ENCODE measurements at regions not wholly inside any gene's neighbourhood (a gene's known extent, or its start where the extent isn't known, plus 50 kb on each side); places are given as distances from the start of the nearest gene placed in this dataset.
"Not testable (repeated sequence)": the region's sequence is repeated elsewhere in the genome, so short reads cannot be mapped to it uniquely, and the experiment has no call there.

DNA sequence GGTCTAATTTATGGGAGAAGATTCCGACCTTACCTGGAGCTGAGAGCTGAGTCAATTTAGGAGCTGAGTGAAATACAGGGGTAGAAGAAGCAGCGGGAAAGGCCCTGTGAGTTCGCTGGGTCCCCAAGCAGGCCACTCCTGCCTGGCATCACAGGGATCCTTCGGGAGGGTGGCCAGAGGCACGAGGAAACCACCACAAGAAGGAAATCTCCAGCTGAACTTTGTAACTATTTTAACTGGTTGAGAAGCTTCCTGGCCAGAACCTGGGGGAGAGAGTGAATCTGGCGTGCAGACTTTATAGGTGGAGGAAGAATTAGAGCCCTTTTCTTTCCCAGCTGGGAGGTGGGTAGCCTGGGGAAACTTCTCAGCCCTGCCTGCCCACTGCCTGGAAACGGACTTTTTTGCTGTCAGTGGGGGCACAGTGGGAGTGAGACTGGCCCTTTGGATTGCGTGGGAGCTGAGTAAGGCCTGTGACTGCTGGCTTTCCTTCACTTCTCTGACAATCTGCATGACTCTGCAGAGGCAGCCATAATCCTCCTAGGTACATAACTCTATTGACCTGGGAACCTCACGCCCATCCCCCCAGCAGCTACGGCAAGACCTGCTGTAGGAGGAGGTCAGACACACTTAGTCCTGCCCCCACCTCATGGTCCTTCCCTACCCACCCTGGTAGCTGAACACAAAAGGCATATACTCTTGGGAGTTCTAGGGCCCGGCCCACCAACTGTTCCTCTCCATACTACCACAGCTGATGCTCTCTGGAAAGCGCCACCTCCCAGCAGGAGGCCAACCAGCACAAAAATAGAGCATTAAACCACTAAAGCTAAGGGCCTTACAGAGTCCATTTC lies 340.7 kb downstream of the CNTN3 start:
- no peak for DNase-seq (ENCODE audit: low spot score)

- DNase-seq (ENCODE audit: low spot score): peak; percentile 15
Observed at GRCh38 chr3:74273091-74273490, 341.4 kb downstream of the CNTN3 start.

DNA sequence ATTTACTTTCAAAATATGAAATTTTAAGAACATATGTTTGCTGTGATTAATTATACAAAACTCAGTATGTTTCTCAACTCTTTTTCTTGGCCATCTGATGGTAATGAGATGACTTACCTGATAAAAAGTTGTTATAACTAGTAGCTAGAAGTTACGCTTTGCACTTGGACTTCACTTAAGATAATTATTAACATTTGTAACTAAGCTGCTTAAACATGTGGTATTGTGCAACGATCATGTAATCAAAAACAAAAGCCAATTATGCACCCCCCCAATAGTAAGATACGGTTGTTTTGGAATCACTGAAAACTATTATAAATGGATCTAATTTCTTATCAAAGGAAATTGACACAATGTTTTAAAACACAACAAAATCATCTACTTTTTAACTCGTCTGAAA lies 342.9 kb downstream of the CNTN3 start:
- no peak for DNase-seq (ENCODE audit: low spot score)

GRCh38 chr3:74269689-74270088 lies 344.8 kb downstream of the CNTN3 start:
- no peak for DNase-seq (ENCODE audit: low spot score)

GRCh38 chr3:74268753-74269152 lies 345.7 kb downstream of the CNTN3 start:
- no peak for DNase-seq (ENCODE audit: low spot score)

DNA sequence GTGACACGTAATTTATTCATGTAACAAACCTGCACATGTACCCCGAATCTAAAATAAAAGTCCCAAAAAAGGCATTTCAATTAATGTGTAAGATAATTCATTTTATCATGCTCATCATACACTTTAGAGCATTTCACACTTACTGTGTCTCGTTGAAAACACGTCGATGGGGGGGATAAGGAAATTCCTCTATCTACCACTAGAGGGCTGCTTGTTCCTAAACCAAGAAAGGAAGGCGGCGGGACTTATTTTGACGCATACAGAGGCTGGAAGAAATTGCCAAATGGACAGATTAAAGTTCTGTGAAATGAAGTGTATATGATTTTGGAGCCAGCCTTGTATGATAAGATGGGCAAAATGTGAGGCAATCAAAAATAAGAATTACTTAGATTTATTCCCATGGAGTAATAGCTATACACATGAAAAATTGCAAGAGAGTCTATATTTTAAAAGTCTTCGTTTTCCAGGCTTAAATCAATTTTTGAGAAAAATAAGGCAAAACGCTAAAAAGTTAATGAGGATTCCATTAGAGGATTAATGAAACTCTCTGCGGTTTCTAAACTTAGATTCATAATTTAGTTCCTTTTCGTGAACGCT lies 346.8 kb downstream of the CNTN3 start:
- DNase-seq (ENCODE audit: low spot score): peak; percentile 38

DNA sequence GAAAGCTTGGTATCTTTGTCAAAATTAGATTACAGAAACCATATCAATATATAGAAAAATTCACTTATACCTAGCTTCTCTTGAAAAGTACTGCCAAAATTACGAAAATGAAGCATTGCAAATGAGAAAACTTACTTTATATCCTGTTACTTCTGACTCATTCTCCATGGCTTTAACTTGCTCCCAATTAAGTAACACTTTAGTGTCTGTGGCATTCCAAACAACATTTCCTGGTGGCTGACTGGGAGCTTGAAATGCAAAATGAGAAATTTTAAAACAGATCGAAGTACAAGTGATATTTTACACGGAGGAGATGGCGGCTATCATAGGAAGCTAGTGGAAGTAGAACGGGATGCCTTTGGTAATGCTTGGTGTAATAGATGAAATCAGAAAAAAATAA lies 347.3 kb downstream of the CNTN3 start:
- DNase-seq (ENCODE audit: low spot score): no peak

DNA sequence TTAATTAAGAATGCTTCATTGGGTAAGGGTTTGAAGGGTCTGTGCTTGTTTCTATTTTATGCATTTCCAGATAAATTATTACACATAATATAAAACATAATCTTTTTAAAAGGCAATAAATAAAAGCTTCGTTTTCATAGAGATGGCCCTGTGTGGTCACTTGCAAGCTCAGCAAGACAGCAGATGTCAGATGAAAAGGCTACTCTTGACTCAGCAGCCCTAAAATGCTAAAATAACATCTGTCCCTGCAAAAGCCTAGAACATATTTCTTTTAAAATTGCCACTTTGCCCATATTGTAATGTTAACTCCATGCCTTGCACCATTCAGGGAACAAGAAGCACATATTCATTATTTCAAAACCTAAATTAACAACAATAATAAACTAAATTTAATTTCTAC lies 349.4 kb downstream of the CNTN3 start:
- no peak for DNase-seq (ENCODE audit: low spot score)

DNA sequence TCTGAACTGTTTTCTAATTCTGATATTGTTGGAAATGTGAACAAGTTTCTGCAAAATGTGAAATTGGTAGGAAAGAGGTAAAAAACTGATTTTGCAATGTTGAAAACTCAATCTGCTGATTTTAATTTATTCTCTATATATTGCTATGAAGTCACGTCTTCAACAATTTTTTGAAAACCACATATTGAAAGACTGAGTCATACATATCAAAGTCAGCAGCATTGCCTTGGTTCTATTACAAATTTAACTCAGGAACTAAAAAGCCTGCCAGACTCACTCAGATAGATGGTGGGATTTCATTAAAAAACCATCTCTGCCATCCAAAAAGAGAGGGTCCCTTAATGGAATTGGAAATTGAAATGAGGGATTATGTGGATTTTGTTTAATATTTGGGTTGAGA lies 351.4 kb downstream of the CNTN3 start:
- DNase-seq (ENCODE audit: low spot score): no peak

- DNase-seq (ENCODE audit: low spot score): no peak
Observed at GRCh38 chr3:74233091-74233490, 381.4 kb downstream of the CNTN3 start.

GRCh38 chr3:74217467-74217866 lies 397.0 kb downstream of the CNTN3 start:
- DNase-seq (ENCODE audit: low spot score): no peak

DNA sequence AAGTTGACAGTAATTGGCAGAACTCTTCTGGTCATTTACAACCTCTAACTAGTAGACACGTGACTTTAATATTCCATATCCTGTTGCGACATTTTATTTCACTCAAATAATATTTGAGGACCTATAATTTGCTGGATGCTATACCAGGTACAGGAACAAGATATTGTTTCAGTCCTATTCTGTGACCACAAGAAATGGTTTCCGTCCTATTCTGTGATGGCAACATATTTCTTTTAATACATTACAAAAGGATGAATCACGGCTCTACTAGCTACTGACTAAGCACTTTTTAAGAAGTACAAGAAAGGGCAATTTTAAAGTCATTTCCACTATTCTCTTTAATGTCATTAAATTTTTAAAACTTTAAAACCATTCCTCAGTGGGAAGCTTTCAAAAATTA lies 400.2 kb downstream of the CNTN3 start:
- no peak for DNase-seq (ENCODE audit: low spot score)

- DNase-seq (ENCODE audit: low spot score): no peak
Observed at GRCh38 chr3:74210739-74211138, 403.7 kb downstream of the CNTN3 start.

- DNase-seq (ENCODE audit: low spot score): no peak
Observed at GRCh38 chr3:74200952-74201351, 413.5 kb downstream of the CNTN3 start.

DNA sequence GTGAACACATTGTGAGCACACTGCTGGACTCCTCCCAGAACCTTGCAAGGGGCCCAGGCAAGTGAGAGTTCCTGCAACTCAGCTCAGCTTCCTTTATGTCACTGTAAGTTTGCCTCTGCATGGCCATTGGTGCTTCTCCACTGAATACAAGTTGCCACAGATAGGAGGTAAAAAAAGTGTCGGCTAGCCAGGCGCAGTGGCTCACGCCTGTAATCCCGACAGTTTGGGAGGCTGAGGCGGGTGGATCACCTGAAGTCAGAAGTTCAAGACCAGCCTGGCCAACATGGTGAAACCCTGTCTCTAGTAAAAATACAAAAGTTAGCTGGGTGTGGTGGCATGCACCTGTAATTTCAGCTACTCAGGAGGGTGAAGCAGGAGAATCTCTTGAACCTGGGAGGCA lies 435.8 kb downstream of the CNTN3 start:
- DNase-seq (ENCODE audit: low spot score): not testable (repeated sequence)

DNA sequence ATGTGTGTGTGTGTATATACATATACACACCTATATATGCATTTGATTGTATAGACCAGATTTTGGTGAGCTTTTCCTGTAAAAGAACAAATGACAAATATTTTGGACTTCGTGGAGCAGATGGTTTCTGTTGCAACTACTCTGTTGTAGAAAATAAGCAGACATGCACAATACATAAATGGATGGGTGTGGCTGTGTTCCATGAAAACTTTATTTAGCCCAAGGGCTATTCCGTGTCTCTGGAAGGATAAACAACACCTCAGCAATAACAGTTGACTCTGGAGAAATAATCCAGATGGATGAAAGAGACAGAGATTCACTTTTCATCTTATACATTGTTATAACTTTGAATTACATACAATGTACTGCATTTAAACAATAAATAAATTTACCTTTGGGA lies 441.4 kb downstream of the CNTN3 start:
- no peak for DNase-seq (ENCODE audit: low spot score)

- no peak for DNase-seq (ENCODE audit: low spot score)
Observed at GRCh38 chr3:74167926-74168325, 446.5 kb downstream of the CNTN3 start.

GRCh38 chr3:74165211-74165610 lies 449.2 kb downstream of the CNTN3 start:
- no peak for DNase-seq (ENCODE audit: low spot score)

GRCh38 chr3:74149466-74149865 lies 465.0 kb downstream of the CNTN3 start:
- no peak for DNase-seq (ENCODE audit: low spot score)

- no peak for DNase-seq (ENCODE audit: low spot score)
Observed at GRCh38 chr3:74145277-74145676, 469.2 kb downstream of the CNTN3 start.

- peak; percentile 20 for DNase-seq (ENCODE audit: low spot score)
Observed at GRCh38 chr3:74139648-74140047, 474.8 kb downstream of the CNTN3 start.

DNA sequence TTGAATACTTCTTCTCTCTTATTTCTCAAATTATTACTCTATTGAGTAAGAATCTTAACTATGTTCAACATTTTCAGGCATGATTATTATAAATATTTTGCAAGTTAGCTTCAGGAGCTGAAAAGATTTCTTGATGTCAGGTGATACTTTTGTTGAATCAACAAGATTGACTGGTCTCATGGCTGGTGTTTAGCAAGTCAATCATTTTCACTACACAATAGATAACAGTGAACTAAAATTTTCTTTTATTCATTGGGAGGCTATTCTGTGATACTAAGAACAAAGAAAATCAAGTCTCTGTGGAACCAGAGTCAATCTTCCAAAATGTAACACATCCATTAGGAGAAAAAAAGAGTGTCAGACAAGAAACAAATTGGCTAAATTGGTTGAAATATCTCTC lies 476.7 kb downstream of the CNTN3 start:
- DNase-seq (ENCODE audit: low spot score): no peak

- DNase-seq (ENCODE audit: low spot score): no peak
Observed at GRCh38 chr3:74135808-74136207, 478.7 kb downstream of the CNTN3 start.

DNA sequence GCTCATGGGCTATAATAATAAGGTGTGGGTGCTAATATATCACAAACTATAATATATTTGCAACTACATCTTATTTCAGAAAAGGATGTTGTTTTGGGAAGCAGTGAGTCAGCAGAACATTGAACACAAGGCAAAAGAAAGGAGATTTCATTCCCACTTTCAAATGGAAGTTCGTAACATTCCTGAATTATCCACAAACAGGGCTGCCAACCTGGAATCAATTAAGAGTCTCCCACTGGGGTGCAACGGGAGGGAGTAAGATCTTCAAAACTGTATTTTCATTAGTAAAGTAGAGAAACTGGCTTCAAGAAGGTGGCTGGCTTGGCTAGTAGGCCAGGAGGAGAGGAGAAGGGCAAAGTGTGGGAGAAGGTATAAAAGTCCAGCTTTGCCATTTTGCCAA lies 479.6 kb downstream of the CNTN3 start:
- no peak for DNase-seq (ENCODE audit: low spot score)

Measured in Ammon's horn (tissue), 1 donor.